ENCODE measurements at regions not wholly inside any gene's neighbourhood (a gene's known extent, or its start where the extent isn't known, plus 50 kb on each side); places are given as distances from the start of the nearest gene placed in this dataset.
A peak's percentile ranks its signal among the peaks of the same experiment; 100 is the strongest.

DNA sequence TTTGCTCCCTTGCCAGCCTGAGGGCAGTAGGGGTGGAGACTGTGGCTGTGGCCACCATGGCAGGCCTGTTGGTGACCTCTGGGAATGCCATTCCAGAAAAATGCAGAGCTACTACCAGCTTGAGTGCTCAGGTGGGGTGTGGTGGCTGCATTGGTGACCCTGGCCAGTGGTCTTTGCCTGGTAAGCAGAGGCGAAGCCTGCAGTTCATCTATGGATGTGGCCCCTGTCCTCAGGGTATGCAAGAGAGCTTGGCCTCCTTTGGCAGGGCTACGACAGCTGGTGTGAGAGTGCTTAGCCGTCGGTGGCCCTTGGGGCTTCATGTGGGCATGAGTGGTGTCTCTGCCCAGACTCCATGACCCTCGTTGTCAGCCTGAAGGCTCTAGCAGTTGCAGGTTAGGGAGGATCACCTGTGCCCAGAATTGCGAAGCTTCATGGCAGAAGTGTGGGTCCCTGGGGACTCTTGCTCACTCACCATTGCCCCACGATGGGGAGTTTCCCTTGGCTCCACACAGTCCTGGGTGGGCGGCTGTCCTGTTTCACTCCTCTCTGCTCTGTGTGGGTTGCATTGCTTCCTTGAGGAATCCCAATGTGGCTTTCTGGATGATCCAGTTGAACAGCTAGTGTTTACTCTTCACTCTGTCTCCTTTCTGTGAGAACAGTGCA, 117.9 kb upstream of the CDH12 start:
- DNase-seq = no peak

DNA sequence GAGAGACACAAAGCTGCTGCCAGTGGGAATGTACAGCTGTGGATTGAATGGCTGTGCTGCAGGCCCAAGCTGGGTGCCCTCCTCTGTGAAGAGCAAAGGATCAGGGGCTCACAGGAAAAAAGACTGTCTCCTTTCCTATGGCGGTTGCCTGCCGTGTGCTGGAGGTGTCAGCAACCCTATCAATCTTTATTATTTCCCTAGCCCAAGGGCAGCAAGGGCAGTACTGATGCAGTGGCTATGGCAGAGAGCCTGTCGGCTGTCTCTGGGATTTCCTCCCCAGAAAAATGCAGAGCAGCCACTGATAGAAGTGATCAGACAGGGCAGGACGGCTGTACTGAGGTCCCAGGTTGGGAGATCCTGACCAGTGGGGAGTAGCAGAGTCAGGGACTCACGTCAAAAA, 117.3 kb upstream of the CDH12 start:
- no peak for DNase-seq

- no peak for DNase-seq
These were observed 115.2 kb upstream of the CDH12 start for GRCh38 chr5:22968386-22968785.

- DNase-seq = peak; percentile 10
These were observed 112.8 kb upstream of the CDH12 start for GRCh38 chr5:22965960-22966359.

DNA sequence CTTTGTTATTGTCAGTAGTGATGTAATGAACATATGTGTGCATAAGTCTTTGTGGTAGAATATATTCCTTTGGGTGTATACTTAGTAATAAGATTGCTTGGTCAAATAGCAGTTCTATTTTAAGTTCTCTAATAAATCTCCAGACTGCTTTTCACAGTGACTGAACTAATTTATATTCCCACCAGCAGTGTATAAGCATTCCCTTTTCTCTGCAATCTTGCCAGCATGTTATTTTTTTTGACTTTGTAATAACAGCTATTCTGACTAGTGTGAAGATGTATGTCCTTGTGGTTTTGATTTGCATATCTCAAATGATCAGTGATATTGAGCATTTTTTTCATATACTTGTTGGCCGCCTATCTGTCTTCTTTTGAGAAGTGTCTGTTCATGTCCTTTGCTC, 111.5 kb upstream of the CDH12 start:
- no peak for DNase-seq

DNA sequence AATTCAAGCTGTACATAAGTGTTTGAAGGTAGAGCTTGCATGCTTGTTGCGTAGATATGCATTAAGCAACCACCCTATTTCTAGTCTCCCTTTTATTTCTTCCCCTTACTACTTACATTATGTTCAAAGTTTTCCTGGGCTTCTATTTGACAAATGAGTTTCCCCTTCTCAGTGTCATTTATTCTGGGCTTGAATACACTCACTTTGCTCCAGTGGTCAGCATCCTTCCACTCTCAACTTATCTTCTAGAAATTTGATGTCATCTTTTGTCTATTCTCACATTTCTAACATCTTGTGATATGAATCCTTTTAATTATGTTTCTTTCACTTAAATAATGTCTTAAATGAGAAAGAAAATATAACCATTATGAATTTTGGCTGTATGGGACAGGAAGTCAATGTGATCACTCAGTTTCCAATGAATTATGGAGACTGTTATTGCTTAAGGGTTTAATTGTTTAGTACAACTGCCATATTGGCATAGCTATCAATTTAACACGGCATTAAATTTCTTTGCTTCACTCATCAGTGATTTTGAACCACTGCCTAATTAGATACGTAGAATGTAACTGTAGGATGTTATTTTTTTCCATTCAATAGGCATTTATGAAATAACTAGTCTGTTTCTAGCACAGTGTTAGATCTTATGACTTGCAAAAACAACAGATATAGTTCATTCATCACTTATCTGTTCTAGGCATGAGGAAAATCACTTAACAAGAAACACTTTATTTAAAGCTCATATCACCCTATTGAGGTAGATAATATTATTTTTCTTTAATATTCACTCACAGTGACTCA, 105.5 kb upstream of the CDH12 start:
- no peak for DNase-seq

- no peak for DNase-seq
These were observed 94.8 kb upstream of the CDH12 start for GRCh38 chr5:22947921-22948320.

DNA sequence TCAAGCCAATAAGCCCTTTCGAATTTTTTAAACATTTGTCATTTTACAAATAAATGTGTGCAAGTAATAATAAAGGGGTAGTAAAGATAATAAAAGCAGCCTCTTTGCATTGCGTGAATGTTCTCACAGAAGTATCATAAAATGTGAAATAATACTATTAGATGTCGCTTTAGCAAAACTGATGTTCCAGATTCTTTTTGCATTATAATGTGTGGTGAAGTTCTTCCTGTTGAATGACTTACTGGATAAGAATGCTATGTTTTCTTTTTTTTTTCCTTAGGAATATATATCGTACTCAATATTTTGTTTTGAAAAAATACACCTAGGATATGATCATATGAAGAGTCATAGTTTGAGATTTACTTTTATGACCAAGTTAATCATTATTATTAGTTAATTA, 85.2 kb upstream of the CDH12 start:
- DNase-seq = no peak

DNA sequence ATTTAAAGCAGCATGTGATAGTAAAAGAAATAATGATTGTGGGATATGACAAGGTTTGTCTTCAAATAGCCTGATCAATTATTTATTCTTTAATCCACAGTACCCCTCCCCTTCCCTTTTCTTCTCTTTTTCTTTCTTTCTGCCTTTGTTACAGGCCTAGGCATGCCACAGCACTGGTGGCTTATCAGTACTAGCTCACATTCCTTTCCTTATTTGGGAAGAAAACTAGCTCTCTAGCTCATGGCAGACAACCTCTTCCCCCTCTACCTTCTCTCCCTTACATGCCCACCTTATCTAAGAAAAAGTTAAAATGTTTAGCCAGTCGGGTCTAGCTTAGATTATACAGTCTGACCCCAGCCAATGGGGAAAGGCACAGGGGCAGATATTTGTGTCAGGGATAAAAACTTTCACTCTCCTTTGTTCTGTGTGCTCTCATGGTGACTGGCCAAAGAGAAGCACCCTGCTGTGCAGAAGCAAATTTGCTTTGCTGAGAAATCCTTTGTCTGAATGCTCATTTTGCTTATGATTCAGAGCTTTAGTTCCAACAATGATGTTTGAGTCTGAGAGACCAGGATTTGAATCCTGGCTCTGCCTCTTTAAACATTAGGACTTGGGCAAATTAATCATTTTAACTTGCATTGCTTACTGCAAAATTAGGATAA, 75.8 kb upstream of the CDH12 start:
- no peak for DNase-seq

GRCh38 chr5:22926574-22926973, 73.4 kb upstream of the CDH12 start:
- DNase-seq = no peak

DNA sequence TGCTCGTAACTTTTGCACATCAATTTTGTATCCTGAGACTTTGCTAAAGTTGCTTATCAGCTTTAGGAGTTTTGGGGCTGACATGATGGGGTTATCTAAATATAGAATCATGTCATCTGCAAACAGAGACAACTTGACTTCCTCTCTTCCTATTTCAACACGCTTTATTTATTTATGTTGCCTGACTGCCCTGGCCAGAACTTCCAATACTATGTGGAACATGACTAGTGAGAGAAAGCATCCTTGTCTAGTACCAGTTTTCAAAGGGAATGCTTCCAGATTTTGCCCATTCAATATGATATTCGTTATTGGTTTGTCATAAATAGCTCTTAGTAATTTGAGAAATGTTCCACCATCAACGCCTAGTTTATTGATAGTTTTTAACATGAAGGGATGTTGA, 65.4 kb upstream of the CDH12 start:
- no peak for DNase-seq

DNA sequence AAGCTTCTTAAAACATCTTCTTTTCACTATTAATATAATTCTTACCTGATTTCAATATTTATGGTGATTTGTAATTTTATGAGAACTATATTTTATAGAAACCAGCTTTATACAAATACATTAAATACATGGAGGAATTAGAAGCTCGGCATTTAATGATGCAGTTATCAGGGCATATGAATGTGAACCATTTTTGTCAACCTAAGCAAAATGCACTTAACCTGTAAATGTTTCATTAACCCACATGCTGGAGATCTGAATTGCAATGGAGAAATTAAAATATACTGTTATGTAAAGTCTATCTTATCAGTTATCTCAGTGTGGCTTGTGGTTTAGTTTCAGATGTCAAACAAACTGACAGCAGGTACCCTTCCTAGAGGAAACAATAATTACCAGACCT, 63.2 kb upstream of the CDH12 start:
- no peak for DNase-seq

GRCh38 chr5:22911019-22911418, 57.9 kb upstream of the CDH12 start:
- DNase-seq = no peak

- no peak for DNase-seq
These were observed 57.4 kb upstream of the CDH12 start for GRCh38 chr5:22910523-22910922.

DNA sequence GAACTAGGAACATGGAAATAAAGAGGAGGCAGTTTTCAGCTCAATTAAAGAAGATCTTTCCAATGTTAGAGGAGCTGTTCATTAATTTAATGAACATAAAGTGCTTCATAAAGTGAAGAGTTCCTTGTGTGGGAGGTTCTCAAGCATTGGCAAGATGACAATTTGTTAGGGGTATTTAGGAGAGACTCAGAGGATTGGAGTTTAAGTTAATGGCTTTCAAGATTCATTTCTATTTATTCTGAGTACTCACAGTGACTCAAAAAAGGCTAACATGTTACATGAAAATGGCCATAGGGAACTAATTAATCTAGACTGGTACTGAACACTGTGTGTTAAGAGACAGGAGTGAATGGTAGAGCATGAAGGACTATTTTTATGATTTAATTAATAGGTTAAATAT, 55.4 kb upstream of the CDH12 start:
- no peak for DNase-seq

- DNase-seq = no peak
These were observed 55.0 kb upstream of the CDH12 start for GRCh38 chr5:22908129-22908528.
